SK-N-SH (cell line): ENCODE measurements at regions not wholly inside any gene's neighbourhood (a gene's known extent, or its start where the extent isn't known, plus 50 kb on each side); places are given as distances from the start of the nearest gene placed in this dataset.

ENCODE experiments used
- EP300 ChIP-seq, 2 experiments: IDR thresholded peaks; 2 replicates each; pipeline versions ENCODE4 v1.4.0 to v1.6.1; 2012; ENCODE audit warnings: borderline replicate concordance in 1 of 2, low read depth in 1 of 2, low read length in 1 of 2
- EZH2phosphoT487 ChIP-seq: fragments of 200-600 bp; sonication (generic); IDR thresholded peaks from 2 replicates; pipeline ENCODE4 v1.6.1; 2017; ENCODE audit warnings: low read depth, mixed run types, mild to moderate bottlenecking, antibody characterized with exemption, moderate library complexity, borderline replicate concordance
- POLR2AphosphoS5 ChIP-seq: IDR thresholded peaks from 2 replicates; pipeline ENCODE4 v1.6.1; 2012; ENCODE audit warnings: low read depth, low read length
- TAF1 ChIP-seq: IDR thresholded peaks from 2 replicates; pipeline ENCODE4 v1.6.1; 2012; ENCODE audit warnings: low read depth, mild to moderate bottlenecking, low read length, moderate library complexity, borderline replicate concordance
- TF ChIP-seq, protein P1 (sequence below): fragments of 200-600 bp; sonication (generic); IDR thresholded peaks from 2 replicates; pipeline ENCODE4 v1.6.1; 2017; ENCODE audit warnings: antibody characterized with exemption, mild to moderate bottlenecking, moderate library complexity
- TF ChIP-seq, protein P2 (sequence below): IDR thresholded peaks from 2 replicates; pipeline ENCODE4 v1.4.0; 2012; ENCODE audit warnings: low read depth

DNA sequence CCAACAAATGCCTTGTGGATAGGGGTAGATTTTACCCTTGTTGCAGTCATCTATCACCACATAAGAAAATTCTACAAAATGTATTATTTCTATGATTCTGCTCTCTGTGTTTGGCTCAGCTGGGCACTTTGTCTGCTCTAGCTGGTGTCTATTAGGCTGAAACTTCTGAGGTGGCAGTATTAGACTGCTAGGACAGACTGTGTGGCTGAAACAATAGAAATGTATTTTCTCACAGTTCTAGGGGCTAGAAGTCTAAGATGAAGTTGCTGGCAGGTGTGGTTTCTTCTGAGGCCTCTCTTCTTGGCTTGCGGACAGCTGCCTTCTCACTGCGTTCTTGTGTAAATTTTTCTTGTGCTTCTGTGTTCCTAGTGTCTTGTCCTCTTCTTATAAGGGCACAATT, 1139.6 kb upstream of the LRRTM3 start:
- TF ChIP-seq POLR2AphosphoS5 (no peak), EZH2phosphoT487 (no peak), TAF1 (no peak), EP300 (IDR thresholded peaks at IDR 0.05; ENCODE audit: borderline replicate concordance in 1 of 2, low read depth in 1 of 2, low read length in 1 of 2) (no peak)
- TF ChIP-seq, protein P1, sequence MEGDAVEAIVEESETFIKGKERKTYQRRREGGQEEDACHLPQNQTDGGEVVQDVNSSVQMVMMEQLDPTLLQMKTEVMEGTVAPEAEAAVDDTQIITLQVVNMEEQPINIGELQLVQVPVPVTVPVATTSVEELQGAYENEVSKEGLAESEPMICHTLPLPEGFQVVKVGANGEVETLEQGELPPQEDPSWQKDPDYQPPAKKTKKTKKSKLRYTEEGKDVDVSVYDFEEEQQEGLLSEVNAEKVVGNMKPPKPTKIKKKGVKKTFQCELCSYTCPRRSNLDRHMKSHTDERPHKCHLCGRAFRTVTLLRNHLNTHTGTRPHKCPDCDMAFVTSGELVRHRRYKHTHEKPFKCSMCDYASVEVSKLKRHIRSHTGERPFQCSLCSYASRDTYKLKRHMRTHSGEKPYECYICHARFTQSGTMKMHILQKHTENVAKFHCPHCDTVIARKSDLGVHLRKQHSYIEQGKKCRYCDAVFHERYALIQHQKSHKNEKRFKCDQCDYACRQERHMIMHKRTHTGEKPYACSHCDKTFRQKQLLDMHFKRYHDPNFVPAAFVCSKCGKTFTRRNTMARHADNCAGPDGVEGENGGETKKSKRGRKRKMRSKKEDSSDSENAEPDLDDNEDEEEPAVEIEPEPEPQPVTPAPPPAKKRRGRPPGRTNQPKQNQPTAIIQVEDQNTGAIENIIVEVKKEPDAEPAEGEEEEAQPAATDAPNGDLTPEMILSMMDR: no peak
- TF ChIP-seq, protein P2, sequence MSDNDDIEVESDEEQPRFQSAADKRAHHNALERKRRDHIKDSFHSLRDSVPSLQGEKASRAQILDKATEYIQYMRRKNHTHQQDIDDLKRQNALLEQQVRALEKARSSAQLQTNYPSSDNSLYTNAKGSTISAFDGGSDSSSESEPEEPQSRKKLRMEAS: no peak
